ENCODE measurements at regions not wholly inside any gene's neighbourhood (a gene's known extent, or its start where the extent isn't known, plus 50 kb on each side); places are given as distances from the start of the nearest gene placed in this dataset.

- Histone ChIP-seq H3K4me1 (ENCODE audit: control insufficient read depth, low read length) (no peaks in the 10 kb centered on the region), H3K79me2 (ENCODE audit: control insufficient read depth, low read length) (no peaks in the 10 kb centered on the region), H3K36me3 (ENCODE audit: control insufficient read depth, low read length) (no peaks in the 10 kb centered on the region), H3K4me2 (ENCODE audit: low read length) (no peak overlapping the region), H3F3A (ENCODE audit: control insufficient read depth, insufficient read depth) (no peaks in the 10 kb centered on the region), H3K9me3 (ENCODE audit: control insufficient read depth, insufficient read depth, low read length) (no peaks in the 10 kb centered on the region), H4K20me1 (ENCODE audit: control insufficient read depth, insufficient read depth, low read depth, low read length) (no peaks in the 10 kb centered on the region), H3K4me3 (ENCODE audit: low read length) (no peak overlapping the region), H3K27ac (ENCODE audit: low read depth, low read length) (no peak overlapping the region), H3K9me2 (replicated peaks; ENCODE audit: control insufficient read depth, low read length) (no peaks in the 10 kb centered on the region), H3K27me3 (ENCODE audit: control insufficient read depth, low read length) (no peaks in the 10 kb centered on the region)
- TF ChIP-seq EZH2phosphoT487 (IDR thresholded peaks at IDR 0.05; ENCODE audit: borderline replicate concordance, low read length) (no peak), CTCF (IDR thresholded peaks at IDR 0.05; ENCODE audit: low read depth, low read length, poor library complexity, severe bottlenecking) (no peak)
Observed at GRCh38 chr13:61128850-61129645, 286.6 kb downstream of the PCDH20 start.

- no peaks in the 10 kb centered on the region for H3K9me3 ChIP-seq (ENCODE audit: control insufficient read depth, insufficient read depth, low read length)
- TF ChIP-seq CTCF (IDR thresholded peaks at IDR 0.05; ENCODE audit: low read depth, low read length, poor library complexity, severe bottlenecking): no peak
- no peak for TF ChIP-seq EZH2phosphoT487 (IDR thresholded peaks at IDR 0.05; ENCODE audit: borderline replicate concordance, low read length)
- H3K27me3 ChIP-seq (ENCODE audit: control insufficient read depth, low read length): no peaks in the 10 kb centered on the region
- no peak overlapping the region for H3K27ac ChIP-seq (ENCODE audit: low read depth, low read length)
- no peaks in the 10 kb centered on the region for H3K36me3 ChIP-seq (ENCODE audit: control insufficient read depth, low read length)
- no peaks in the 10 kb centered on the region for H4K20me1 ChIP-seq (ENCODE audit: control insufficient read depth, insufficient read depth, low read depth, low read length)
- no peaks in the 10 kb centered on the region for H3K4me1 ChIP-seq (ENCODE audit: control insufficient read depth, low read length)
- no peaks in the 10 kb centered on the region for H3K79me2 ChIP-seq (ENCODE audit: control insufficient read depth, low read length)
- H3K4me3 ChIP-seq (ENCODE audit: low read length): no peak overlapping the region
- no peaks in the 10 kb centered on the region for H3F3A ChIP-seq (ENCODE audit: control insufficient read depth, insufficient read depth)
- no peaks in the 10 kb centered on the region for H3K9me2 ChIP-seq (replicated peaks; ENCODE audit: control insufficient read depth, low read length)
- H3K4me2 ChIP-seq (ENCODE audit: low read length): no peak overlapping the region
Observed at GRCh38 chr13:61123538-61124289, 291.9 kb downstream of the PCDH20 start.

- TF ChIP-seq EZH2phosphoT487 (IDR thresholded peaks at IDR 0.05; ENCODE audit: borderline replicate concordance, low read length): no peak
- no peak for TF ChIP-seq CTCF (IDR thresholded peaks at IDR 0.05; ENCODE audit: low read depth, low read length, poor library complexity, severe bottlenecking)
- no peak overlapping the region for H3K4me2 ChIP-seq (ENCODE audit: low read length)
- H3K79me2 ChIP-seq (ENCODE audit: control insufficient read depth, low read length): no peaks in the 10 kb centered on the region
- no peaks in the 10 kb centered on the region for H3F3A ChIP-seq (ENCODE audit: control insufficient read depth, insufficient read depth)
- H3K27me3 ChIP-seq (ENCODE audit: control insufficient read depth, low read length): no peaks in the 10 kb centered on the region
- peaks cover 11% of the 10 kb centered on the region; the same call in 1 of the 2 replicates for H3K9me3 ChIP-seq (ENCODE audit: control insufficient read depth, insufficient read depth, low read length)
- H4K20me1 ChIP-seq (ENCODE audit: control insufficient read depth, insufficient read depth, low read depth, low read length): no peaks in the 10 kb centered on the region
- H3K4me1 ChIP-seq (ENCODE audit: control insufficient read depth, low read length): no peaks in the 10 kb centered on the region
- H3K27ac ChIP-seq (ENCODE audit: low read depth, low read length): no peak overlapping the region
- H3K4me3 ChIP-seq (ENCODE audit: low read length): no peak overlapping the region
- no peaks in the 10 kb centered on the region for H3K9me2 ChIP-seq (replicated peaks; ENCODE audit: control insufficient read depth, low read length)
- no peaks in the 10 kb centered on the region for H3K36me3 ChIP-seq (ENCODE audit: control insufficient read depth, low read length)
Observed at GRCh38 chr13:61113140-61113658, 302.4 kb downstream of the PCDH20 start.

Data from DOHH2 (cell line).